HuH-7 (cell line): ENCODE measurements at regions not wholly inside any gene's neighbourhood (a gene's known extent, or its start where the extent isn't known, plus 50 kb on each side); places are given as distances from the start of the nearest gene placed in this dataset.

Experiments
- DNase-seq: peaks from one replicate; pipeline ENCODE4 v3.0.0; 2011; ENCODE audit warnings: low spot score

DNA sequence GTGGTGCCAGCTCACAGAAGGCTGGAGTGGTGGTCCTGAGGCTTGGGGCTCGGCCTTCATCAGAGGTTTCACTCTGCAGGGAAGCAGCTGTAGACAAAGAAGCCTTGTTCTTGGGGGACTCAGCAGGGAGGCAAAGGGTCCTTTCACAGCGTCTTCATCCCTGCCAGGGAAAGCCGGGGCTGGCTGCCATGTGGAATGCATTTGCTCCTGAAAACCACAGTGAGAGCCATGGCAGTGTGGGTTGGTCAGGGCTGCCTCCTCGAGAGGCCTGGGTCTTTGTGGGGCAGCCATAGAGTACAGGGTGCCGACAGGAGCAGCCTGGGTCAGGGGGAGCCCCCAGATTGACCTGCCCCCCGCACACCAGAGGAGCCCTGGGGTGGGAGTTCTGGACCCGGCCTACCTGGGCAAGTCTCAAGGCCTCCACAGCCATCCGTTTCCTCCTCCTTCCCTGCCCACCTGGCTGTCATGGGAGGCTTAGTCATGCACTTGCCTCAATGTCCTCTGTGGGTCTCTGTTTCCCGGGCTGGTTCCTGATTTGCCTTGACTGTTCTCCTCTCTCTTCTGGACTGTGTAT is 144.0 kb downstream of the CDC5L start:
- no peak for DNase-seq

DNA sequence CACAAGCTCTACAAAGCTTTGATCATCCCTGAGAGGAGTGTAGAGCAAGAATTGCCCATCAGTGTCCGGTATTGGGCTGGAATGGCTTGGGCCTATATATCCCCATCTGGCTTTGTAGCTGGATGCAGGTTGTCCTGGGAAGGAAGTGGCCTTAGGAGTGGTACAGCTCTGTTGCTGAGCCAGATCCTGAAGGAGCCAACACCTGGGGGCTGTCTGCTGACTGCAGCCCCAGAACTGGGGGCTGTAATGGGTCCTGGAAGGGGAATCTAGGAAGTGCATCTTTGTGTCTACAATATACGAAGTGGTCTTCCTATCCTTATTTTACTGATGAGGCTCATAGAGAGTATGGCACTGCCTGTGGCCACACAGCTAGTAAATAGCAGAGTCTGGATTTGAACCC is 145.9 kb downstream of the CDC5L start:
- no peak for DNase-seq

DNA sequence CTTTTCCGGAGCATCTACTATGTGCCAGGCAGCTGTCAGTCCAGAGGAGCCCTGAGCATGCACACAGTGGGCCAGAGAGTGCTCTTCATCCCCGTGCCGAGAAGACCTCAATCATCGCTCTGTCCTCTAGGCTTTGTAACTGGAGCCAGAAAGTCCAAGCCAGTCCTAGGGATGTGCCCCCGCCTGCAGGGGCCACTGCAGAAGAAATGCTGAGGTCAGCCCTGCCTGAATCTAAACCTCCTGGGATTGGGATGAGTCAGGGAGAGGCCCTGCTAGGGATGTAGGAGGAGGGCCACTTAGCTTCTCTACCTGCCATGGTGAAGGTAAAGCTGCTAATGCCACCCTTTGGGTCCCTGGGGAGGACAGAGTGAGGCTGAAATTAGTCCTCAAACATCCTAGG is 146.8 kb downstream of the CDC5L start:
- DNase-seq: no peak

DNA sequence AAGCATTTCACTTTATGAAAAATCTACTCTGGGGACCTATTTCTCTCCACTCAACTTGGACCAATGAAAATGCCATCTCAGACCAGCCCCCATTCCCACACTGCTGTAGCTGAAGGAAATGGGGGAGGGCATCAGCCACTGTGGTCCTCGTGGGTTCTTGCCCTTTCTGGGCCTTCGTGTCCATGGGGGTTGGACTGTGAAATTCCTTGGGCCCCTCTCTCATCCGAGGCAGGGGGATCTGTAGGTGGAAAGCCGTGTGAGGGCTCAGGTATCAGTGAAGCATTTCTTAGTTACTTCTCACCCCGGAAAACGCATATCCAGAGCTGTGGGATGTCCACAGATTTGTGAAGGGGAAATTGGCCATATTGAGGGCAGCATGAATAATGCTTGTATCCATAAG is 147.9 kb downstream of the CDC5L start:
- DNase-seq: no peak

DNA sequence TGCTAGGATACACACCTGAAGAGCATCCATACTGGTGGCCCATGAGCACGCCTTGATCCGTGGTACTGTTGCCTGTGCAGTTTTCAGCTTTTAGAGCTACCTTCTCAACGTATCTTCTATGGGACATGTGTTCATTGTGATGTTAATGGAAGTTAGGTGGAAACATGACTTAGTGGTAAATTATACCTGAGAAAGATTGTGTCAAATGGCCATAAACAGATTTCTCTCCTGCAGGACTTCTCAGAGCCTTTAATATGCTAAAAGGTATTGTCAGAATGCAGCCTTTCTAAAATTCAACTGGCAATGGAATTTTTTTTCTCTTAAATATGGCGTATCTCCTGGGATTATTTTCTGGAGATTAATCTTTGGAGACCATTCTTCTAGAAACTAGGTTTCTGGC is 148.5 kb downstream of the CDC5L start:
- DNase-seq: no peak

DNA sequence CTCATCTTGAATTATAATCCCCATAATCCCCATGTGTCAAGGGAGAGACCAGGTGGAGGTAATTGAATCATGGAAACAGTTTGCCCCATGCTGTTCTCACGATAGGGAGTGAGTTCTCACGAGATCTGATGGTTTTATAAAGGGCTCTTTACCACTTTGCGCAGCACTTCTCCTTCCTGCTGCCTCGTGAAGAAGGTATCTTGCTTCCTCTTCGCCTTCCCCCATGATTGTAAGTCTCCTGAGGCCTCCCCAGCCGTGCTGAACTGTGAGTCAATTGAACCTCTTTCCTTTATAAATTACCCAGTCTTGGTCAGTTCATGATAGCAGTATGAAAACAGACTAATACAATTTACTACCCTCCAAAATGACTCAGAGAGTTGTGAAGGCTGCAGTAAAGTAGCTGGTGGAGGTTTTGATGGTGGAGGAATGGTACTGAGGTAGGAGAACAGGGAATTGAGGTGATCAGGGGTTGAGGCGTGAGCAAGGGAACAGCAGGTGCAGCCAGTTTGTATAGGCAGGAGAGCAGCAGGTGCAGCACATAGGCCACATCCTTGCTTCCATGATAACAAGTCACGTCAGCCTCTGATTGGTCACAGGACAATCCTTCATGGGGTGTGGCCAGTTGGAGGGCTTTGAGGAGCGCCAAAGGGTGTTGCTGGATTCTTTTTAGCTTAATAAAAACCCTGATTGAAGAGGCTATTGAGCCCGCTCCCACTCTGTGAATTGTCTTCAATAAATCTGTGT is 150.0 kb downstream of the CDC5L start:
- DNase-seq: no peak

DNA sequence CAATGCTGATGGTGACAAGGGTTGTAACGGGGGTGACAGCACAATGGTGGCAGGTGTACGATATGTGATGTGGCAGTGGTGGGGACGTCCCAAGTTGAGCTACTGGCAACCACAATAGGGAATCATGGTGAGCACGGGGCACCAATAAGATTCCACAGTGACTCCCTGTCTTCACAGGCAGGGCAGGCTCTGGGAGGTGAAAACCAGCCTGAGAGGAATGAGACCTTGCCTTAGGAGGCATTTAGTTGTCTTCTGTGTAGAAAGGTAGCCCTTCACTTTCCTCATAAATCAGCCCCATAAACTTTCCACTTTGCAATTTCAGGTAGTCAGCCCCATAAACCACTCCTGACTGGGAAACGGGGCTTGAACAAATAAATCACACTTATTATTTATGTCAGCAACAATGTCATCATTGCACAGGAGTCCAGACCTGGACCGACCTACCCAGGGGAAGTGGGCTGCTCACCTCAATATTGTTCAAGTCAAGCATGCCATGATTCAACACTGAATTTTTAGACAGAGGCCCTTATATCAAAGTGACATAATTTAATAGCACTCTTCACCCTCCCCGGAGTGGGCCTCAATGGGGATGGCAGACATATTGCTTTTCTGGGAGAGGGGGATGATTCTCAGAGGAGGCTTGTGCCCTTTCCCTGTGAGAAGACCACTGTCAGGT is 150.8 kb downstream of the CDC5L start:
- DNase-seq: no peak

DNA sequence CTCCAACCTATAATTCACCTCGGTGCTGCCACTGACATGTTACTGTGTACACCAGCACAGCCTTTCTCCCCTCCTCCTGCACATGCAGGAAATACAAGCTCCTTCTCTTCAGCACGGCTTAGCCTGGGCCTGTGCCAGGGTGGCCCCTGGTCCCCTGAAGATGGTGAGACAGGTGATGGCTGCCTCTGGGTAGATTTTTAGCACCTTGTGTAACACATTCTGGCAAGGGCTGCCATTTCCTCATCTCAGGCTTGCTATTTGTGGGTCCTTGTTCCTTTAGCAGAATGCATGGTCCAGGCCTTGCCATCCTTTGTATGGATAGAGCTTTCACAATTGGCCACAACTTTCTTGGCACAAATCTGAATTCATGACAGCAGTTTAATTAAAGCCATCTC is 151.3 kb downstream of the CDC5L start:
- DNase-seq: no peak

DNA sequence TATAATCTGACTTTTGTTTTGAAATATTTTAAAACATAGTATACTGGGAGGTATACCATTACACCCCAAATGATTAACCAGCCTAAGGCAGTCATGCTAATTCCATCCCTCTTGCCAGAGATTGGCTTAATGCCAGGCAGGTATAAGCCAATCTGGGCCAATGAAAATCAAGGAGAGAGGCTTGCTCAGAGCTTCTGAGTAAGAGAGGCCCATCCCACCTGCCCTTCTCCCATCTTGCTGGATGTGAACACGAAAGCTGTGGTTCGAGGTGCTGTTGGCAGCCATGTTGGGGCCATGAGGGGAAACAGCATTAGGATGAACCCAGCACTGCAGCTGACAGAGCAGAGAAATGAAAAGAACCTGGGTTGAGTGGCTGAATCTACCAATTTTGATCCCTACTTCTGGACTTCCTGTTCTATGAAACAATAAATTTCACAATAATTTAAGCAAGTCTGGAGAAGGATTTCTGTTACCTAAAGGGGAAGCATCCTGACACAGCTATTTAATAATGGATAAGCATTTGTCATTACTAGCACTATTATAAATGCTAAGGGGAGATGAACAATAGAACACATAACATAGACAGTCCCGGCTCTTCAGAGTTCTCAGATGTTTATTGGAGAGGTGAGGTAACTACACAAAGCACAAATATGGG is 152.3 kb downstream of the CDC5L start:
- DNase-seq: no peak

DNA sequence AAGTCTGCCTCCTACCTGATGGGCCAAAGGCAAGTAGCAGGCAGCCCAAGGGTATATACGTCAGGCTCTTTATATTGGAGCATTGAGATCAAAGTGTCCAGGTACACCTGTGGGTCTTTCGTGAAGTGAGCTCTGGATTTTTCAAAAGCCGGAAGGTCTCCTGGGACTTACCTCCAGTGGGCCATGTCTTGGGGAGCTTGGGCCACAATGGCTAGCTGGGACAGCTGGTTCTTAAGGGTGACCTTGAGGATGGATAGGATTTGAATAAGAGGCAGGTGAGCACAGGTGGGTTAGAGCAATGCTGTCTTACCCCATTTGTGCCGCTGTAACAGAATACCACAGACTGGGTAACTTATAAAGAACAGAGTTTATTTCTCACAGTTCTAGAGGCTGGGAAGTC is 153.4 kb downstream of the CDC5L start:
- DNase-seq: no peak

DNA sequence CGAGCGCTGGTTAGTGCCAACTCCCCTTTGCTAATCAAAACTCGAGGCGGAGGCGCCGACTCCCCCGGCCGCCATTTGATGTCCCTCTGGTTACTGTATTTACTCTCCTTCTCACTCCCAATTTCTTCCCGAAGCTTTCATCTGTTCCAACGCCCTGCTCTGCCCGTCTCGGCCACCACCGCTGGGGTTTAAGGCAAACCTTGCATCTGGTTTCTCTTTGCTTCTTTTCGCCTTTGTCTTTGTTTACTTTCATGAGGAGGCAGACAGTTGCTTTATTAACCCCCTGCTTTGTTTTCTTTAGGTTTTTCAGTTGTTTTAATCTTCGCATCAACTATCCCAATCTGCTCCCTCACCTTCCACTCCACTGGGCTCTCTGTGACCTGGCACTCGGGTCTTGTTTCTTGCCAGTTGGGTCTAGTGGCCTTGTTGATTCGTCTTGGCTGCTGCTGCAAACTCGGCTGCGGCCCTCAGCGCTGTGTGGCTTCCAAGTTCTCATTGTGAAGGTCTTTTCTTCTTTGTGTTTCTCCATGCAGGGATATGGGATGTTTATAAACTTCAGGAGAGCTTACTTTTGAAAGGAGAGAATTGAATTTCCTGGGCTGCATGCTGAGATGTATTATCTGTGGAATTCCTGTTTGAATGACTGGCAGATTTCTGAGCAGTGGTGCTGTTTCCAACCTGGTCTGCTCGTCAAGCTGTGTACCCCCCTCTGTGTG is 155.1 kb downstream of the CDC5L start:
- no peak for DNase-seq

DNA sequence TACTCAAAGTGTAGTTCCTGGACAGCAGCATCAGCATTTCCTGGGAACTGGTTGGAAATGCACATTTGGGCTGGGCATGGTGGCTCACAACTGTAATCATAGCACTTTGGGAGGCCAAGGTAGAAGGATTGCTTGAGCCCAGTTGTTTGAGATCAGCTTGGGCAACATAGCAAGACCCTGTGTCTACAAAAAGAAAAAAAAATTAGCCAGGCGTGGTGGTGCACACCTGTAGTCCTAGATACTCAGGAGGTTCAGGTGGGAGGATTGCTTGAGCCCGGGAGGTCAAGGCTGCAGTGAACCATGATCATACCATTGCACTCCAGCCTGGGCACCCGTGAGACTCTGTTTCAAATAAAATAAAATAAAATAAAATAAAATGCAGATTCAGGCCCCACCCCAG is 156.2 kb downstream of the CDC5L start:
- no peak for DNase-seq

DNA sequence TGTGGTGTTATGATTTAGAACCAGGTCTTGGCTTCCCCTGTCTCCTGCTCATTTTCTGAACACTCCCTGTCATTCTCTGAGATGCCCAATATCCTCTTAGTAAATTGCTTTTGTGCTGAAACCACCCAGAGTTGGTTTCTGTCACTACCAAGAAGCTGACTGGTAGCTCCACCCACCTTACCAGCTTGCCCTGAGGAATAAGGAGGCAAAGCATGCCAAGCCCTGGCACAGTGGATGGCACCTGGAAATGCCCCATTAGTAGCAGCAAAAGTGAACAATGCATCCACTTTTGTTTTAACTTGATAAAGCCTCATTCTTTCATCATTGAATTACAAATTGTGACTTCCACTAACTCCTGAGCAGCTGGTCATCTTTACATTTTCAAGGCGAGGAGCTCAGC is 157.7 kb downstream of the CDC5L start:
- DNase-seq: no peak

DNA sequence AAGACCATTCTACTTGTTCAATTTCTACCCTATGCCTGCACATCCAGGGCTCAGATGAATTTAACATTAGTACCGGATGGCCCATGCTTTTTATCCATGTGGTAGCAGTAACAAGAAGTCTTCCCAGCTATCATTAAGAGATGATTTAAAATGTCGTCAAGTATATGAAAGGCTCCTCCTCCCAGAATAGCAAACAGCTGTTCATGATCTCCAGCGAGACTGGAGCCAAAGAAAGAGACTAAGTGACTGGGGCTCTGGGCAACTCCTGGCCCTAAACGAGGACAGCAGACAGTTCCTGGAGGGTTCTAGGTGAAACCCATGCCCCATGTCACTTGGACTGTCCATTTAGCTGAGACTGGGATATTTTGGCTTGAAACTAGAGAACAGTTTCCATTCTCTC is 160.8 kb downstream of the CDC5L start:
- DNase-seq: no peak

DNA sequence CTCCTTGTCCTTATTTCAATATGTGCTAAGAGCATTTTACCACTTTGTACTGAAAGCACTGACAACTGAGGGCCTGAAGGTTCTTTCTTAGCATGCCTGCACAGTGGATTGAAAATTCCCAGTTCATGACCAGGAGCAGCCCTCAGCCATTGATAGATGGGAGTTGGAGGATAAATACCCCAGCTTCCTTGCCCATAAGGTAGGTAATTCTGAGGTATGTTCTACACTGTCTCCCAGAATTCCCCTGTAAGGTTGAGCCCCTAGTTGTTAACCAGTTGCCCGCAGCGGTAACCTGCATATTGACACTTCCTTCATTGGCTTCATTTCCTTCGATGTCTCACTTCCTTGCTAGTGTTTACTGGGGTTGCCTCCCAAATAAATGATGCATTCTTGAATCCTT is 162.0 kb downstream of the CDC5L start:
- DNase-seq: no peak

DNA sequence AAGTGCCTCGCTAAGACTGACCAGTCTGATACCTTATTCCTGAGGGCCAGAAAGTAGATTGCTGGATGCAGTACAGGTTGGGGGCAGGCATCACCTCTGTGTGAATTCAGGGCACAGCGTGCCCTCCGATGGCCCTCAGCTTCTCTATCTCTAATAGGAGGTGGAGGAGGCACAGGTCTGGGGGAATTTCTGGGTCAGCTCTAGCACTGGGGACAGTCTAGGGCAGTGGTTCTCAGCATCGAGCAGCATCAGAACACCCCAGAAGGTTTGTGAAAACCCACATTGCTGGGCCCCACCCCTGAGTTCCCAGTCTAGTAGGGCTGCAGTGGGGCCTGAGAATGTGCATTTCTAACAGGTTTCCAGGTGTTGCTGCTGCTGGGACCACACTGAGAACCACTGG is 166.7 kb downstream of the CDC5L start:
- no peak for DNase-seq

DNA sequence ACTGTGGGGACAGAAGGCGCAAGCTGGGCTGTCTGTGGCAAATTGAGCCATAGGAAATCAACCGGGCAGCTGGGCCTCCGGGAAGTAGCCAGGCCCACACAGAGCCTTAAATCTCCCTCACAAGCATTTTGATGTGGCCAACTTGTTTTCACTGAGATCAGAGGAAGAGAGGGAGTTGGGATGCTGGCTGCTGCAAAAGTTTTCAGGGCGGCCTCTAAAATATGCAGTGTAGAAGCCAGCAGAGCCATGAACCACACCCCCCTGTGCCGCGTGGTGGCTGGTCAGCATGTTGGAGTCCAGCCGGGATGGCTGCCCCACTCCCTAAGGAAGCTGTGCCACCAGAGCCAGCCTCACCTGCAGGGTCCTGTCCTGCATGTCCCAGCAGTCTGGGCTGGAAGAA is 167.4 kb downstream of the CDC5L start:
- no peak for DNase-seq

DNA sequence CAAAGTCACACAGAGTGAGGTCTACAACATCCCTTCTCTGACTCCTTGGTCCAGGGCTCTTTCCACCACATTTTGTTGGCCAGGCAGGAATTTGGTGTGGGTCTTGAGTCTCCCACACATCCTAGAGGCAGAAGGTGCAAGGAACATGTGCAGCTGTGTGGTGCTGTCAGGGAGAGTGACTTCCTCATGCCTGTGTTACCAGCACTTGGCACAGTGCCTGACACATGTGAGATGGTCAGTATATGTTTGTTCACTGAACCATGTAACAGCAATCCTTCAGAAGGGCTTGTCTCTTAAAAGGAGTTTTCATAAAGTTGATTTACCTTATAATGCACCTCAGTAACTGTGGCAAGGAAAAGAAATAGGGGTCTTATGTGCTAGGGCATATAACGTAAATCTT is 168.5 kb downstream of the CDC5L start:
- DNase-seq: no peak

DNA sequence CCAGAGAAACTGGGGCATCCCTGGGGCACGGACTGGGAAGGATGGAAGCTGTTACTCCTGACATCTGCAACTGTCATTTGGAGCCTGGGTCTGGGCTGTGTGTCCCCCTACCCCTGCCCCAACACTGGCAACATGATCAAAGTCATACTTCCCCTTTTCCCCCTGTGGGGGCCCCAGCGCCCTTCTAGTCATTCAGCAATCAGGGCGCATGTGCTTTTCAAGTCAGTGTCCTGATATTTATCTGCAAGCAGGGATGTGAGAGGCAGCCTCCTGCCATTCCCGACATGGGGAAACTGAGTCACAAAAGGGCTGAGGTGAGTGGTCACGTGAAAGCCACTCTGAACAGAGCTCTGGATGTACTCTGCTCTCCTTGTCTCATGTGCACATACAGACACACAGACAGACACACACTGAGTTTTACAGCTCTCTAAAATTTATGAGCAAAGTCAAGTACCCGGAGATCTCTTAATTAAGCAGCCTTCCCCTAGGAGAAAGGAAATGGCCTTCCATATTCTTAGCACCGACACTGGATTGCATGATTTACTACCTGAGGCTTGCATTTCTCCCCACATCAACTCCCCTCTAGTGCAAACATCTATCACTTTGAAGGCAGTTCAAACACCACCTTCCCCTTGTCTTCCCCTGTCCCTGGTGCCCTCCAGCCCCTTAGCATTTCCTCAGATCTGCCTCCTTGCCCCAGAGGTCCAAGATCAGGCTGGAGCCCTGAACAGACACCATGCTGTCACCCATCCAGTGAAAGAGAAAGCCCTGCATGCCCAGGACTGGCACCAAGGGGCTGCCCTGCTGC is 170.7 kb downstream of the CDC5L start:
- no peak for DNase-seq

DNA sequence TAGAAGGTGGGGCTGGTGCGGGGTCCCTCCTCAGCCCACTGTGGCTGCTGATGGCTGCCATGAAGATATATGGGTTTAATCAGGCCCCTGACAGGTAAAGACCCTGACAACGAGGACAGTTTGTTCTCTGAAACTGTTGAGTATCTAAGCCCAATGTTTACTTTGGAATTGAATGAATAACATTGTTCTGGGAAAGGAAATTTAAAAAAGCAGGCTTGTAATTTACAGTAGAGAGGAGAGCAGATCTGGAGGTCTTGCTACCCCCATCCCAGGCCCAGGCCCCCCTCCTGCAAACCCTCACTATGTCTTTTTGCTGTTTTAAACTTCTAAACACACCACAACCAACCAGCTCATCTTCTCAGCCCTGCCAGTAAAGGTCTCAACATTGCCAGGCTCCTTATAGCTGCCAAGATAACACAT is 171.3 kb downstream of the CDC5L start:
- no peak for DNase-seq

DNA sequence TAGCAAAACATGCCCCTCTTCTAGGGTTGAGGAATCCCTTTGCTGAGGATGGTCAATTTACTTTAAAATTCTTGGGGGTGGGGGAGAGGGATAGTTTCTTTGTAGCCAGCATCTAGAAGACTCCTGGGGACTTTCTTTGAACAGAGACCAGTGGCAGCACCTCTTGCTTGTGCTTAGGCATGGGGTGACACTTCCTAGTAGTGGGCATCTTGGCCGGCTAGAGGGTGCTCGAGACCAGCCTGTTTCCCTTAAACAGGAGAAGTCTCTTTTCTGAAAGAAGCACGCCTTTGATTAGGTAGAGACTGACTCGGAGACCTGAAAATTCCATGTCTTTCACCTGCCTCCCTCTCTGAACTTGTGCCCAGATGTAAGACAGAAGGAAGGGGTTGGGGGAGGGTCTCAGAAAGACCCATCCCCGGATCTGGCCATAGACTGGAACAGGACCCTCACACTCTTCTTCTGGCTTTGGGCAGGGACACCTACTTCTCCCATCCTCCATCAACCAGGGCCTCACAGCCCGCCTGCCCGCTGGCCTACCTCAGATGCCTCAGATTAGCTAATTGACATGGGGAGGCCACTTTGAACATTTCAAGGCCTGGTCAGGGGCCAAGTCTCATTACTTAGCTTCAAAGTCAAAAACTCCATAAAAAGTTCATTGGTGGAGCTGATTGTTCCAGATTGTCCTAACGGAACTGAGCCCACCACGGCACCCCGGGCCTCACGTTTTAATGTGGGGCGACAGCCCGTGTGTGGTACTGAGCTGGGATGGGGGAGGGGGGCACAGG is 172.2 kb downstream of the CDC5L start:
- DNase-seq: no peak
